ENCODE measurements at regions not wholly inside any gene's neighbourhood (a gene's known extent, or its start where the extent isn't known, plus 50 kb on each side); places are given as distances from the start of the nearest gene placed in this dataset.

DNA sequence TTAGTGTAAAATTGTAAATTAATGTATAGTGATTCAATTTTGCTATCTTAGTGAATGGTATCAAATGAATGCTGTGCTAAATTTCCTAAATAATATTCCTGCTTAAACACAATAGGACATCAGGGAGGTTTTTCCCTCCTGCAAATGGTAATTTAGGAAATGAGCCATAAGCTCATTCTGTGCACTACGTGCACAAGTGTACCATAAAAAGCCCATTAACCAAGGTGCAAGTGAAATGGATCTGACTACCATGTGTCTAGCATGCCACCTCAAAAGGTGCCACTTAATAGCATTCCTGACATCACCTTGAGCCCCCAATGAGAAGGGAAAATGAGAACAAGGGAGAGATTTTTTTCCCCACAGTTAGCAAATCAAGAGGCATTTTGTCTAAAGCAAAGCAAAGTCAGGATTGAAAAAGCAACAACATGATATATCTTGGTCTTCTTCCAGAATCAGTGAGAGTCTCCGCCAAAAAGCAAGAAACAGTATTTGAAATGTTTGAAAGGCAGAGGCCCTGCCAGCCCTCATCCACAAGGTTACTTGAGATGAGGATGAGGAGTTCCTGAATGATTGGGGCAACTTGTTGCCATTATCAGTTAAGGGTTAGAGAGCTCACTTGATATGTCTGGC, 334.2 kb upstream of the RSPO3 start:
- no peak for DNase-seq
- Histone ChIP-seq H4K5ac (ENCODE audit: low read depth, low read length) (no peak overlapping the region), H3K9me3 (ENCODE audit: control insufficient read depth, insufficient read depth, low read length) (no peaks in the 10 kb centered on the region), H3K4me1 (ENCODE audit: control insufficient read depth, insufficient read depth, low read length) (no peaks in the 10 kb centered on the region), H4K8ac (ENCODE audit: low read depth in 2 of 2, low read length in 2 of 2) (no peak overlapping the region), H3K4me3 (ENCODE audit: insufficient read depth, low read depth, low read length) (no peak overlapping the region), H2AFZ (replicated peaks; ENCODE audit: low read length, poor library complexity) (no peak overlapping the region), H4K20me1 (ENCODE audit: insufficient read depth, low read length) (no peaks in the 10 kb centered on the region), H3K36me3 (ENCODE audit: control insufficient read depth, insufficient read depth, low read length) (no peaks in the 10 kb centered on the region), H3K79me1 (ENCODE audit: low read depth in 1 of 2, low read length in 2 of 2) (no peaks in the 10 kb centered on the region), H3K4ac (ENCODE audit: low read depth, low read length) (no peak overlapping the region), H3K9ac (ENCODE audit: low read depth, low read length) (no peak overlapping the region), H3K14ac (replicated peaks; ENCODE audit: low read depth, low read length) (no peak overlapping the region), H2BK15ac (ENCODE audit: low read depth, low read length) (no peak overlapping the region), H3K56ac (ENCODE audit: extremely low read depth, insufficient read depth, low read length) (no peak overlapping the region), H3K23ac (ENCODE audit: low read depth, low read length) (no peak overlapping the region), H2BK5ac (ENCODE audit: low read depth, low read length, poor library complexity, severe bottlenecking) (no peak overlapping the region), H2BK120ac (ENCODE audit: low read depth, low read length) (no peak overlapping the region), H3K4me2 (ENCODE audit: low read depth, low read length) (no peak overlapping the region), H3K9me1 (ENCODE audit: insufficient read depth, low read length) (no peaks in the 10 kb centered on the region), H3K18ac (ENCODE audit: low read depth, low read length) (no peak overlapping the region), H2AK9ac (replicated peaks; ENCODE audit: low read depth, low read length, poor library complexity) (no peak overlapping the region), H3K27me3 (ENCODE audit: control insufficient read depth, insufficient read depth, low read length) (no peaks in the 10 kb centered on the region; the same call in 1 of the 2 replicates), H4K91ac (ENCODE audit: insufficient read depth, low read depth, low read length) (no peak overlapping the region), H2AK5ac (ENCODE audit: low read depth, low read length) (no peak overlapping the region), H3K27ac (ENCODE audit: insufficient read depth, low read length) (no peak overlapping the region), H2BK20ac (ENCODE audit: low read depth, low read length) (no peak overlapping the region)
- intact Hi-C loops (cut with micrococcal nuclease), result no loop called here
- no TSS peak for BruUV-seq (replicated peaks)
- no CpG with 5 or more reads among the region's 2 CpGs for WGBS, 2 experiments (ENCODE audit: extremely low coverage in 2 of 2, insufficient read length in 1 of 2)
- ChIA-PET CTCF (no interaction called here), POLR2A (ENCODE audit: unreplicated experiment) (no interaction called here)
- dilution Hi-C loops (cut with HindIII; ENCODE audit: low sequenced_read_pairs, unreplicated experiment), result no loop called here
- no peak for ATAC-seq (ENCODE audit: low read depth)
- TF ChIP-seq CEBPB (IDR thresholded peaks at IDR 0.05; ENCODE audit: low read depth, low read length), result no peak
- TF ChIP-seq CTCF (conservative IDR thresholded peaks at IDR 0.05; ENCODE audit: low read depth, low read length), result no peak
- TF ChIP-seq POLR2A (IDR thresholded peaks at IDR 0.05; ENCODE audit: low read depth, low read length), result no peak
- no peak for TF ChIP-seq BHLHE40 (IDR thresholded peaks at IDR 0.05; ENCODE audit: low read depth, low read length)
- TF ChIP-seq SMC3 (IDR thresholded peaks at IDR 0.05; ENCODE audit: low read depth, low read length), result no peak
- no peak for TF ChIP-seq RFX5 (IDR thresholded peaks at IDR 0.05; ENCODE audit: low read depth, low read length)
- no peak for TF ChIP-seq FOS (IDR thresholded peaks at IDR 0.05; ENCODE audit: low read depth, low read length)
- TF ChIP-seq MAZ (IDR thresholded peaks at IDR 0.05; ENCODE audit: borderline replicate concordance, low read depth, low read length), result no peak
- no peak for TF ChIP-seq MAFK (IDR thresholded peaks at IDR 0.05; ENCODE audit: low read depth, low read length)
- in situ Hi-C loops (cut with MboI; ENCODE audit: low sequenced_read_pairs), result no loop called here
